Spleen (tissue), 11 donors: ENCODE measurements at regions not wholly inside any gene's neighbourhood (a gene's known extent, or its start where the extent isn't known, plus 50 kb on each side); places are given as distances from the start of the nearest gene placed in this dataset.

Experiments
- DNase-seq: peaks from one replicate; pipeline ENCODE4 v3.0.0-alpha.2; 2020
- H3K27ac ChIP-seq, 8 donors: fragments of 200-600 bp; sonication (generic) in 7 of 8; 1 replicate in 4 of 8; 2 replicates in 4 of 8; pipeline versions ENCODE4 v1.5.0 to v1.8.0; 2016 to 2021; ENCODE audit warnings: inconsistent platforms in 4 of 8, mild to moderate bottlenecking in 4 of 8, moderate library complexity in 1 of 8
- H3K27me3 ChIP-seq, 7 donors: fragments of 200-600 bp; sonication (generic) in 6 of 7; replicated peaks in 1 of 7; 1 replicate in 4 of 7; 2 replicates in 3 of 7; pipeline versions ENCODE4 v1.5.0 to v1.8.0; 2016 to 2021; ENCODE audit warnings: inconsistent platforms in 3 of 7, mild to moderate bottlenecking in 1 of 7
- H3K36me3 ChIP-seq, 6 donors: fragments of 200-600 bp; sonication (generic) in 5 of 6; 1 replicate in 4 of 6; 2 replicates in 2 of 6; pipeline versions ENCODE4 v1.5.0 to v1.8.0; 2016 to 2021; ENCODE audit warnings: inconsistent platforms in 2 of 6
- H3K4me1 ChIP-seq, 6 donors: fragments of 200-600 bp; sonication (generic) in 5 of 6; 1 replicate in 3 of 6; 2 replicates in 3 of 6; pipeline versions ENCODE4 v1.5.0 to v1.8.0; 2016 to 2021; ENCODE audit warnings: inconsistent platforms in 3 of 6
- H3K4me3 ChIP-seq, 8 donors: fragments of 200-600 bp; sonication (generic) in 7 of 8; 1 replicate in 4 of 8; 2 replicates in 4 of 8; pipeline versions ENCODE4 v1.5.0 to v1.8.0; 2016 to 2021; ENCODE audit warnings: inconsistent platforms in 4 of 8, mild to moderate bottlenecking in 4 of 8, moderate library complexity in 2 of 8
- H3K9me3 ChIP-seq, 8 donors: fragments of 200-600 bp; sonication (generic) in 7 of 8; 1 replicate in 4 of 8; 2 replicates in 4 of 8; pipeline versions ENCODE4 v1.5.0 to v1.8.0; 2016 to 2021; ENCODE audit warnings: inconsistent platforms in 4 of 8
- CTCF ChIP-seq, 11 experiments: fragments of 200-600 bp in 7 of 11; fragments of 450-650 bp in 4 of 11; sonication (generic) in 4 of 11; IDR thresholded peaks in 8 of 11; conservative IDR thresholded peaks in 3 of 11; 1 replicate in 7 of 11; 2 replicates in 4 of 11; pipeline versions ENCODE4 v1.4.0 to v1.8.0; 2016 to 2021; ENCODE audit warnings: antibody characterized with exemption in 11 of 11, inconsistent platforms in 4 of 11, mild to moderate bottlenecking in 1 of 11
- POLR2A ChIP-seq, 3 donors: fragments of 450-650 bp; IDR thresholded peaks; one replicate each; pipeline ENCODE4 v1.5.1; 2017; ENCODE audit warnings: antibody characterized with exemption in 3 of 3, mild to moderate bottlenecking in 1 of 3
- POLR2AphosphoS5 ChIP-seq, 3 donors: sonication (generic); formaldehyde crosslinking; IDR thresholded peaks; one replicate each; pipeline ENCODE4 v1.5.1; 2017; ENCODE audit warnings: antibody characterized with exemption in 3 of 3
- WGBS, 5 donors: extraction: QIAGEN DNeasy Blood & Tissue Kit in 3 of 5; methylation state at CpG; one replicate each; pipeline versions ENCODE4 v1.1.5 to v1.1.7; 2013 to 2018; 5-methylcytosine and 5-hydroxymethylcytosine counted together
- intact Hi-C: fragments of 100-400 bp; cut with DNase I; formaldehyde crosslinking; loops from one replicate; pipeline ENCODE4 v1.15.0; 2023; ENCODE audit warnings: low total_unique reads
- donor health status: healthy with polysubstance abuse.
- donor health status: DM: no; HTN: no; CAD: no; lungs with moderate emphysema.
- donor health status: DM: no; HTN: no; CAD: no.
- donor health status: Bipolar disorder and iron deficiency.
- donor health status: healthy.
- donor health status: DM: no; HTN: no; CAD: no.
- donor health status: DM: yes; HTN: yes; CAD: no.

GRCh38 chr10:129027906-129028305, 439.1 kb upstream of the MGMT start:
- DNase-seq, result no peak
- H3K4me3 ChIP-seq, result no peak overlapping the region
- 52 to 65% (median 53%) methylated on average over 5 of the region's 5 CpGs for WGBS, 5 donors
- TF ChIP-seq CTCF (IDR thresholded peaks at IDR 0.05 in 8 of 11, conservative IDR thresholded peaks at IDR 0.05 in 3 of 11), result no peak
- TF ChIP-seq POLR2A (IDR thresholded peaks at IDR 0.05), result no peak
- no peak for TF ChIP-seq POLR2AphosphoS5 (IDR thresholded peaks at IDR 0.05)
- peaks cover 0 to 63% (median 7%) of the 10 kb centered on the region in 7 donors for H3K27me3 ChIP-seq
- peaks cover 0 to 7% (median 0%) of the 10 kb centered on the region in 6 donors for H3K4me1 ChIP-seq
- H3K9me3 ChIP-seq, result no peaks in the 10 kb centered on the region
- no peaks in the 10 kb centered on the region for H3K36me3 ChIP-seq
- no peak overlapping the region for H3K27ac ChIP-seq
- intact Hi-C loops, result no loop called here

DNA sequence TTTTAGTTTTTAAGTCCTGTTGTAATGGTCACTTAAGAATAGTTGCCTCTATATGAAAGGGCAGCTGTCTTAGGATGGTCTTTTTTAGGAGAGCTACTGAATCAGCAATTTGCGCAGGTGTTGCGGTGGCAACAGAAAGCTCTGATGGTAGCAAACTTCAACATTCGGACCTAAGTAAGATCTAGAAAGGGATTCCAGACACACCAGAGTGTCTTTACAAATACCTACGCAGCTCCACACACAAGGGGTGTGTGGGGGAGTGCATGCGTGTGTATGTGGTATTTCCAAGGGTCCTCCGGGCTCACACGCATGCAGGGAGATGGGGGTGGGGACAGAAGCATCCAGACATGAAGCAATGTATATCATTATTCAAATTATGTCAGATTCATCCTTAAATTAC, 438.6 kb upstream of the MGMT start:
- H3K4me1 ChIP-seq, result peaks cover 0 to 7% (median 0%) of the 10 kb centered on the region in 6 donors
- no peak for DNase-seq
- TF ChIP-seq POLR2A (IDR thresholded peaks at IDR 0.05) (no peak), POLR2AphosphoS5 (IDR thresholded peaks at IDR 0.05) (no peak), CTCF (IDR thresholded peaks at IDR 0.05 in 8 of 11, conservative IDR thresholded peaks at IDR 0.05 in 3 of 11) (no peak)
- no peak overlapping the region for H3K27ac ChIP-seq
- peaks cover 0 to 69% (median 9%) of the 10 kb centered on the region in 7 donors for H3K27me3 ChIP-seq
- WGBS, 5 donors, result 80 to 90% (median 89%) methylated on average over 7 of the region's 7 CpGs
- no peaks in the 10 kb centered on the region for H3K9me3 ChIP-seq
- no peak overlapping the region for H3K4me3 ChIP-seq
- H3K36me3 ChIP-seq, result no peaks in the 10 kb centered on the region
- intact Hi-C loops, result no loop called here

- DNase-seq, result no peak
- H3K36me3 ChIP-seq, result no peaks in the 10 kb centered on the region
- peaks cover 0 to 7% (median 0%) of the 10 kb centered on the region in 6 donors for H3K4me1 ChIP-seq
- no peak overlapping the region for H3K27ac ChIP-seq
- TF ChIP-seq CTCF (IDR thresholded peaks at IDR 0.05 in 8 of 11, conservative IDR thresholded peaks at IDR 0.05 in 3 of 11) (no peak), POLR2A (IDR thresholded peaks at IDR 0.05) (no peak), POLR2AphosphoS5 (IDR thresholded peaks at IDR 0.05) (no peak)
- peaks cover 0 to 75% (median 15%) of the 10 kb centered on the region in 7 donors for H3K27me3 ChIP-seq
- intact Hi-C loops, result no loop called here
- 80 to 90% (median 84%) methylated on average over 9 of the region's 9 CpGs for WGBS, 5 donors
- H3K4me3 ChIP-seq, result no peak overlapping the region
- H3K9me3 ChIP-seq, result no peaks in the 10 kb centered on the region
These were observed 438.0 kb upstream of the MGMT start for GRCh38 chr10:129029051-129029450.

GRCh38 chr10:129029851-129030602, 437.0 kb upstream of the MGMT start:
- intact Hi-C loops, result loop anchor here (5.0 kb wide), 1 partner anchor 937 kb away; no protein-coding TSS in a partner anchor
- no peak overlapping the region for H3K4me3 ChIP-seq
- 85 to 91% (median 88%) methylated on average over 14 of the region's 14 CpGs for WGBS, 5 donors
- no peaks in the 10 kb centered on the region for H3K36me3 ChIP-seq
- peaks cover 0 to 8% (median 0%) of the 10 kb centered on the region in 6 donors for H3K4me1 ChIP-seq
- no peak overlapping the region for H3K27ac ChIP-seq
- TF ChIP-seq CTCF (IDR thresholded peaks at IDR 0.05 in 8 of 11, conservative IDR thresholded peaks at IDR 0.05 in 3 of 11) (no peak), POLR2A (IDR thresholded peaks at IDR 0.05) (no peak), POLR2AphosphoS5 (IDR thresholded peaks at IDR 0.05) (no peak)
- DNase-seq, result no peak
- peaks cover 0 to 81% (median 17%) of the 10 kb centered on the region in 7 donors for H3K27me3 ChIP-seq
- H3K9me3 ChIP-seq, result no peaks in the 10 kb centered on the region
